GM12873 (cell line): ENCODE measurements at regions not wholly inside any gene's neighbourhood (a gene's known extent, or its start where the extent isn't known, plus 50 kb on each side); places are given as distances from the start of the nearest gene placed in this dataset.

ENCODE experiments used
- CTCF ChIP-seq: IDR thresholded peaks from 2 replicates; pipeline ENCODE4 v1.5.1; 2012; ENCODE audit warnings: low read depth, mild to moderate bottlenecking, moderate library complexity, low read length, control low read depth; ENCODE audit not compliant: insufficient read depth; ENCODE audit errors: missing control alignments

DNA sequence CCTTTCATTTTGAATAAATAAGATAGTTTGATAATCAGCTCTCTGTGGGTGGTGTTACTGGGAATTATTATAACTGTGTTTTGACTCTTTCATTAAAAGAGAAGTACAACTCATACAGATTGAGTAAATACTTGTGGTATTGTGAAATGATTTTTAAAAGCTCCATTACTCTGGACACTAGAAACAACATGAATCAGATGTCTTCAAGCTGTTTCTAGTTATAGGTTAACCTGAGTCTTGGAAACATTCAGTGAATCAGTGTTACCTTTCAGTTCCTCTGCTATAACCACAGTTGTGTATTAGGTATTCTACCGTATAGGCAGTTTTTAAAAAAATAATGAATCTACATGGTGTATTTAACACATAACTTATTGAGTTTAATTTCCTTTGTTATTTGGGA lies 128.4 kb upstream of the SSTR1 start:
- TF ChIP-seq CTCF, result no peak

DNA sequence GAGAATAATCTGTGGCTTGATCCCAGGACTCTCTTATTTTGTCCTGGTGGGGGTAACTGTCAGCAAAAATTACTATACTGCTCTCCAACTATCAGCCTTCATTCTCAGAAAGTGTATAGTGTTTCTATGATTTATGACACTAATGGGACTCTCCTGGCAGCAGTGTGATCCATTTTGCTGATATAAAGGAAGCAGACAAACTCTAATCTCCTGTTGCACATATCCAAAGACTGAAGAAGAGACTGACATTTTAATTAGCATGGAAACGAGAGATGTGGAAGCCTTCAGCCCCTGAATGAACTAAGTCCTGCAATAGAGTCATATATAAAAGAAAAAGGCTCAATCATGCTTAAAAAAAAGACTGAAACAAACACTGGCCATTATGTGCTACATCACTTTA lies 127.8 kb upstream of the SSTR1 start:
- no peak for TF ChIP-seq CTCF

DNA sequence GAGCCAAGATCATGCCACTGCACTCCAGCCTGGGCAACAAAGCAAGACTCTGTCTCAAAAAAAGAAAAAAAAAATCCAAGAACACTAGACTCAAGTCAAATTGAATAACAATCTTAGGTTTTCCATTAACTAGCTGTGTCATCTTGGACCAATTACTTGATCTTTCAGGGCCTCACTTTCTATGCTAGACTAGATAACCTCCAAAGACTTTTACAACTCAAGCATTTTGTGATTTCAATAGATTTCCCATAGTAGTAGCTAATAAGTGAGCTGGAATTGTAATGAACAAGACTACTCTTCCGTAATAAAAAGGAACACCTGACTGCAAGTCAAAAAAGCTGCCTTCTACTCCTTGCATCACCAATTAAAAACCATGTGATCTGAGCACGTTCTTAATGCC lies 127.0 kb upstream of the SSTR1 start:
- TF ChIP-seq CTCF, result no peak

DNA sequence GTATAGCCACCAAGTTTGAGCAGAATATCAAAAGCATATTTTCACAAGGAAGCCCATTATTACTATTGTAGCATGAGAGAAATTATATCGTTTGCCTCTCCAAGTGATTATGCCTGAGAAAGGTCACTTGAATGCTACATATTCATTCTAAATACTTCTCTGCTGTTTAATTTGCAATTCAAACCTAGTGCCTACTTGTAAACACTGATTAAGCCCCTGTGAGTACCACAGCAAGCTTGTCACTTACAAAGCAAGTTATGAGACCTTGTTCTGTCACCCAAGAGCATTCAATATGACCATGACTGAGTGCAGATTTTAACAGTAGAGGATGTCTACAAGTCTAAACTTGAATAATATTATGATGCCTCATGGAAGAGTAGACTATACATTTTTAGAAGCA lies 124.7 kb upstream of the SSTR1 start:
- TF ChIP-seq CTCF, result no peak

DNA sequence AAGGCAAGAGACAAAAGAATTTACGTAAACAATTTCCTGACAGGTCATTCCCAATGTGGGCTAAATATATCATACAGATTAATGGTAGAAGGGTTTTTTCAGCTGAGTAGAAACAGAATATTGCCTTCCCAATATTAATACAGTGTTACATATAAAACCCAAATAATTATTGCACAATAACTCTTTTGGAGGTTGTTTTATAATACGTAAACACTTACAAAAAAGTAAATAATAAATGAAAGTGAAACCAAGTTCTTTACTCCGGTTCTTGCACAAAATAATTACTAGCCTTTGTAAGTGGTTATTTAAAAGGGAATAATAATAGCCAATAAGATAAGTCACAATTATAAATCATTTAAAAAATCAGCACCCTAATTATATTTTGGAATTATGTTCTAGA lies 118.6 kb upstream of the SSTR1 start:
- TF ChIP-seq CTCF, result no peak

DNA sequence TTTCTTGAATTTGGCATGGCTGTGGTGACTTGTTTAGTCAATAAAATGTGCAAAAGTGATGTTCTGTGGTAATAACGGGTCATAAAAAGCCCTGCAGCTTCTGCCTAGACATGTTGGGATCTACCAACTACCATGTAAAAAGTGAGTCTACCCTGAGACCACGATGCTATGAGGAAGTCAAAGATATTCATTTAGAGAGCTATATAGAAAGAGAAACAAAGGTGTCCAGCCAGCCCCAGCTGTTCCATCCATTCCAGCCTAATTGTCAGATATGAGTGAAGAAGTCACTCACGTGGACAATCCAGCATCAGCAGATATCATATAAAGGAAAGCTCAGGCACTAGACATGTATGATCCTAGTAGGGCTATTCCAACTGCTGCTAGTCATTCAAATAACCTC lies 117.2 kb upstream of the SSTR1 start:
- TF ChIP-seq CTCF, result no peak

GRCh38 chr14:38098074-38098836 lies 109.4 kb upstream of the SSTR1 start:
- no peak for TF ChIP-seq CTCF
